GM12874 (cell line): ENCODE measurements at regions not wholly inside any gene's neighbourhood (a gene's known extent, or its start where the extent isn't known, plus 50 kb on each side); places are given as distances from the start of the nearest gene placed in this dataset.

Experiments
- TF ChIP-seq, protein P1 (sequence below): IDR thresholded peaks from 2 replicates; pipeline ENCODE4 v1.5.1; 2011; ENCODE audit warnings: low read depth, mild to moderate bottlenecking, control low read depth, low read length, moderate library complexity; ENCODE audit not compliant: insufficient read depth

DNA sequence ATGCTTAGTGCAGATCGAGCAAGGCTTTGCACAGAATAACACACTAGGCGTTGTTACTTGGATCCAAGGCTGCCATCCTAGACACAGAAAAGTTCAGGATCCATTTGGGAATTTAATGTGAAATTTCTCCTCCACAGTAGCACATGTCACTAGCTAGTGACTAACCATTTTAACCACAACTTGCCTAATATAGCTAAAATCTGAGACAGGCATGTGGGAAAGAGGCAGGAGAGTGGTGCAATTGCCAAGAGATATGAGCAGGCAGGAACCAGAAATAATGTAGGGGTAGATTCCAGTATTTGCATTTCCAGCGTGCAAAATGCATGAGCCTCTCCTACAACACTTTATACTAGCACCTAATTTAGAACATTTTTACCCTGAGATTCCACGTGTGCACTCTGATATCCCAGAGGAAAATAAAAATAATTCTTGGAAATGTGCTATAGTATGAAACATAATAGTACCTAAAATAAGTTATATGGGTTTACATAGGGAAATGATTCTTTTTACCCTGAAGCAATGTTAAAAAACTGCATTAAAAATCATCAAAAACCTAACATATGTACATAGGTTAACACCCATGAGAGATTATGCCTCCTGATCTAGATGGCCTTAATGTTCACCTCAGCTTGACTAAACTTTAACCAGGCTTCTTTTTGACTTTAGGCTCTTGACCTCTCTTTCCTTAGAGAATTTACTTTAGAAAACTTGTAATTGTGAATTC lies 1230.6 kb upstream of the NUDT12 start:
- TF ChIP-seq, protein P1, sequence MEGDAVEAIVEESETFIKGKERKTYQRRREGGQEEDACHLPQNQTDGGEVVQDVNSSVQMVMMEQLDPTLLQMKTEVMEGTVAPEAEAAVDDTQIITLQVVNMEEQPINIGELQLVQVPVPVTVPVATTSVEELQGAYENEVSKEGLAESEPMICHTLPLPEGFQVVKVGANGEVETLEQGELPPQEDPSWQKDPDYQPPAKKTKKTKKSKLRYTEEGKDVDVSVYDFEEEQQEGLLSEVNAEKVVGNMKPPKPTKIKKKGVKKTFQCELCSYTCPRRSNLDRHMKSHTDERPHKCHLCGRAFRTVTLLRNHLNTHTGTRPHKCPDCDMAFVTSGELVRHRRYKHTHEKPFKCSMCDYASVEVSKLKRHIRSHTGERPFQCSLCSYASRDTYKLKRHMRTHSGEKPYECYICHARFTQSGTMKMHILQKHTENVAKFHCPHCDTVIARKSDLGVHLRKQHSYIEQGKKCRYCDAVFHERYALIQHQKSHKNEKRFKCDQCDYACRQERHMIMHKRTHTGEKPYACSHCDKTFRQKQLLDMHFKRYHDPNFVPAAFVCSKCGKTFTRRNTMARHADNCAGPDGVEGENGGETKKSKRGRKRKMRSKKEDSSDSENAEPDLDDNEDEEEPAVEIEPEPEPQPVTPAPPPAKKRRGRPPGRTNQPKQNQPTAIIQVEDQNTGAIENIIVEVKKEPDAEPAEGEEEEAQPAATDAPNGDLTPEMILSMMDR, result no peak

GRCh38 chr5:104789366-104789765 lies 1226.8 kb upstream of the NUDT12 start:
- TF ChIP-seq, protein P1, result no peak

- TF ChIP-seq, protein P1, result no peak
Observed at GRCh38 chr5:104785097-104785496, 1222.5 kb upstream of the NUDT12 start.

- TF ChIP-seq, protein P1, result no peak
Observed at GRCh38 chr5:104774372-104774771, 1211.8 kb upstream of the NUDT12 start.

- TF ChIP-seq, protein P1, result no peak
Observed at GRCh38 chr5:104764197-104764596, 1201.6 kb upstream of the NUDT12 start.

GRCh38 chr5:104763216-104763615 lies 1200.6 kb upstream of the NUDT12 start:
- TF ChIP-seq, protein P1, result no peak

DNA sequence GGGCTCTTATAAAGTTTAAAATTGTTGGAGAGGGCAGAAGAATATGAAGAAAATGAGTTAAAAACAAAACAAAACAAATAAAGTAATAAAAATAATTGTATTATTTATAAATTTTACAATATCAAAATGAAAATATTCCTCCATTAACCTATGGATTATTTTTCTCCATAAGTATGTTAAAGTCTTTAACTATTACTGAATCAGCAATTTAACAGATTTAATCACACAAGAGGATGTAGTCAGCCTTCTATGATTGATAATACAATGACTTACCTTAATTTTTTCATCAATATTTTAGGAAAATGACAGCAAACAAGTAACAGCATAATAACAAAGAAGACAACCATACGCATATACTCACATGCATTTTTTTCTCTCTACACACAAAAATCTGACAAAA lies 1195.3 kb upstream of the NUDT12 start:
- TF ChIP-seq, protein P1, result no peak

DNA sequence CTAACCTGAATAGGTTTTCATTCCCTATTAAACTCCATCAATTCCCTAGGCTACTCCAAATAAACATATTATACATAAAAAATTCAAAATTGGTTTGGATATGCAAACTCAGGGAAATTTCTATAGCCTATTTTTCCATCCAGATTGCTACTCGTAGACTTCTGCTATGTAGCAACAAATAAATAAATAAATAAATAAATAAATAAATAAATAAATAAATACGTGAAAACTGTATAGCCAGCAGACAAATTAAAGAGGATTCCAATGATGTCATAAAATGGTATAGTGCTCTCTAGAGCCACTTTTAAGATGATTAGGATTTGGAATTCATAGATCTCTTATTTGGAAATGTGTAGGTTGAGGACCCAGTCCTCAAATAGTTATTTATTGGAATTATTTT lies 1193.2 kb upstream of the NUDT12 start:
- TF ChIP-seq, protein P1, result no peak
